Loucy (cell line): ENCODE measurements at regions not wholly inside any gene's neighbourhood (a gene's known extent, or its start where the extent isn't known, plus 50 kb on each side); places are given as distances from the start of the nearest gene placed in this dataset.

Experiments
- H2AFZ ChIP-seq: fragments of 200-600 bp; sonication (generic); 2 replicates; pipeline ENCODE4 v1.6.0; 2016; ENCODE audit warnings: antibody characterized with exemption, mild to moderate bottlenecking, low read length, moderate library complexity
- H3F3A ChIP-seq: fragments of 200-600 bp; 2 replicates; pipeline ENCODE4 v1.6.0; 2016; ENCODE audit warnings: antibody characterized with exemption, low read depth, mild to moderate bottlenecking
- H3K27me3 ChIP-seq: fragments of 200-600 bp; sonication (generic); 2 replicates; pipeline ENCODE4 v1.6.1; 2014; ENCODE audit warnings: low read length, mild to moderate bottlenecking; ENCODE audit not compliant: insufficient read depth, poor library complexity, severe bottlenecking
- H3K36me3 ChIP-seq: fragments of 200-600 bp; sonication (generic); 2 replicates; pipeline ENCODE4 v1.6.1; 2016; ENCODE audit warnings: low read length; ENCODE audit not compliant: insufficient read depth
- H3K4me1 ChIP-seq: fragments of 200-600 bp; sonication (generic); 2 replicates; pipeline ENCODE4 v1.5.1; 2014; ENCODE audit warnings: low read length, mild to moderate bottlenecking; ENCODE audit not compliant: insufficient read depth, poor library complexity, severe bottlenecking
- H3K4me2 ChIP-seq: fragments of 200-600 bp; sonication (generic); 2 replicates; pipeline ENCODE4 v1.6.0; 2014; ENCODE audit warnings: antibody characterized with exemption, low read length, low read depth, mild to moderate bottlenecking; ENCODE audit not compliant: poor library complexity, severe bottlenecking
- H3K4me3 ChIP-seq: fragments of 200-600 bp; sonication (generic); 2 replicates; pipeline ENCODE4 v1.5.1; 2014; ENCODE audit warnings: low read length, mild to moderate bottlenecking, mixed read lengths; ENCODE audit not compliant: poor library complexity, severe bottlenecking
- H3K79me2 ChIP-seq: fragments of 200-600 bp; sonication (generic); 2 replicates; pipeline ENCODE4 v1.6.1; 2014; ENCODE audit warnings: low read length; ENCODE audit not compliant: insufficient read depth
- H3K9ac ChIP-seq: fragments of 200-600 bp; sonication (generic); 2 replicates; pipeline ENCODE4 v1.6.0; 2014; ENCODE audit warnings: mild to moderate bottlenecking, low read depth, low read length, moderate library complexity; ENCODE audit not compliant: poor library complexity, severe bottlenecking
- H3K9me2 ChIP-seq: fragments of 200-600 bp; sonication (generic); replicated peaks from 2 replicates; pipeline ENCODE4 v1.6.1; 2016; ENCODE audit warnings: low read depth, low read length, mixed read lengths
- H3K9me3 ChIP-seq: fragments of 200-600 bp; sonication (generic); 2 replicates; pipeline ENCODE4 v1.6.1; 2014; ENCODE audit warnings: mild to moderate bottlenecking, antibody characterized with exemption, low read length, low read depth; ENCODE audit not compliant: insufficient read depth
- H4K20me1 ChIP-seq: fragments of 200-600 bp; sonication (generic); 2 replicates; pipeline ENCODE4 v1.6.0; 2014; ENCODE audit warnings: antibody characterized with exemption, low read length, mild to moderate bottlenecking; ENCODE audit not compliant: insufficient read depth, poor library complexity, severe bottlenecking
- CTCF ChIP-seq: fragments of 200-600 bp; sonication (generic); conservative IDR thresholded peaks from 2 replicates; pipeline ENCODE4 v1.5.1; 2014; ENCODE audit warnings: mild to moderate bottlenecking, antibody characterized with exemption, low read length
- EZH2phosphoT487 ChIP-seq: fragments of 200-600 bp; IDR thresholded peaks from 2 replicates; pipeline ENCODE4 v1.6.1; 2018; ENCODE audit warnings: antibody characterized with exemption, mild to moderate bottlenecking, moderate library complexity, borderline replicate concordance

GRCh38 chr9:90451804-90452203 lies 190.8 kb downstream of the DIRAS2 start:
- Histone ChIP-seq H3K4me3 (no peak overlapping the region), H3K9me3 (no peaks in the 10 kb centered on the region), H2AFZ (no peak overlapping the region), H3K79me2 (no peaks in the 10 kb centered on the region), H3K4me2 (no peak overlapping the region), H4K20me1 (no peaks in the 10 kb centered on the region), H3K9ac (no peak overlapping the region), H3K27me3 (no peaks in the 10 kb centered on the region), H3K9me2 (no peaks in the 10 kb centered on the region), H3K4me1 (no peaks in the 10 kb centered on the region), H3K36me3 (no peaks in the 10 kb centered on the region), H3F3A (no peaks in the 10 kb centered on the region)
- TF ChIP-seq CTCF (no peak), EZH2phosphoT487 (no peak)

- H3K9ac ChIP-seq: no peak overlapping the region
- H3K4me3 ChIP-seq: no peak overlapping the region
- TF ChIP-seq CTCF (no peak), EZH2phosphoT487 (no peak)
- H3K4me2 ChIP-seq: no peak overlapping the region
- no peaks in the 10 kb centered on the region for H3K27me3 ChIP-seq
- no peaks in the 10 kb centered on the region for H3K36me3 ChIP-seq
- H3K4me1 ChIP-seq: no peaks in the 10 kb centered on the region
- no peaks in the 10 kb centered on the region; the same call in 1 of the 2 replicates for H3K9me3 ChIP-seq
- H3F3A ChIP-seq: no peaks in the 10 kb centered on the region
- H2AFZ ChIP-seq: no peak overlapping the region
- no peaks in the 10 kb centered on the region for H4K20me1 ChIP-seq
- no peaks in the 10 kb centered on the region for H3K9me2 ChIP-seq
- no peaks in the 10 kb centered on the region for H3K79me2 ChIP-seq
These were observed 187.3 kb downstream of the DIRAS2 start for GRCh38 chr9:90455316-90455715.

GRCh38 chr9:90457386-90458190 lies 185.0 kb downstream of the DIRAS2 start:
- Histone ChIP-seq H3K36me3 (no peaks in the 10 kb centered on the region), H3K4me3 (no peak overlapping the region), H2AFZ (no peak overlapping the region), H3K4me2 (no peak overlapping the region), H3K79me2 (no peaks in the 10 kb centered on the region), H3F3A (no peaks in the 10 kb centered on the region), H3K4me1 (no peaks in the 10 kb centered on the region), H4K20me1 (no peaks in the 10 kb centered on the region), H3K9me2 (no peaks in the 10 kb centered on the region), H3K9me3 (no peaks in the 10 kb centered on the region; the same call in 1 of the 2 replicates), H3K27me3 (no peaks in the 10 kb centered on the region), H3K9ac (no peak overlapping the region)
- no peak for TF ChIP-seq CTCF
- no peak for TF ChIP-seq EZH2phosphoT487
